HCT116 (cell line): ENCODE measurements at regions not wholly inside any gene's neighbourhood (a gene's known extent, or its start where the extent isn't known, plus 50 kb on each side); places are given as distances from the start of the nearest gene placed in this dataset.
"Not testable (repeated sequence)": the region's sequence is repeated elsewhere in the genome, so short reads cannot be mapped to it uniquely, and the experiment has no call there.

Experiments used
- EZH2 ChIP-seq: fragments of 200-600 bp; sonication (generic); IDR thresholded peaks from 2 replicates; pipeline ENCODE4 v1.6.1; 2017; ENCODE audit warnings: antibody characterized with exemption, mixed run types
- SIN3A ChIP-seq: IDR thresholded peaks from 2 replicates; pipeline ENCODE4 v1.6.1; 2012; ENCODE audit warnings: low read depth
- YY1 ChIP-seq: IDR thresholded peaks from 2 replicates; pipeline ENCODE4 v1.6.1; 2011; ENCODE audit warnings: low read length, low read depth, moderate library complexity, mild to moderate bottlenecking; ENCODE audit not compliant: insufficient replicate concordance; ENCODE audit errors: extremely low read depth
- ZNF274 ChIP-seq: fragments of 200-500 bp; sonication (Bioruptor generic); IDR thresholded peaks from 2 replicates; pipeline ENCODE4 v1.6.1; 2014; ENCODE audit warnings: mild to moderate bottlenecking, low read depth, low read length, inconsistent platforms
- TF ChIP-seq, protein P1 (sequence below), 3 experiments: fragments of 200-600 bp in 1 of 3; sonication (generic) in 1 of 3; IDR thresholded peaks in 2 of 3; conservative IDR thresholded peaks in 1 of 3; 2 replicates each; pipeline ENCODE4 v1.5.1; 2012 to 2017; ENCODE audit warnings: low read depth in 2 of 3, low read length in 2 of 3, antibody characterized with exemption in 1 of 3, borderline replicate concordance in 1 of 3, control low read depth in 1 of 3, mild to moderate bottlenecking in 1 of 3, mixed read lengths in 1 of 3, mixed run types in 1 of 3, moderate library complexity in 1 of 3; ENCODE audit not compliant: insufficient read depth in 1 of 3
- TF ChIP-seq, protein P2 (sequence below): IDR thresholded peaks from 2 replicates; pipeline ENCODE4 v1.6.1; 2012; ENCODE audit warnings: low read depth

DNA sequence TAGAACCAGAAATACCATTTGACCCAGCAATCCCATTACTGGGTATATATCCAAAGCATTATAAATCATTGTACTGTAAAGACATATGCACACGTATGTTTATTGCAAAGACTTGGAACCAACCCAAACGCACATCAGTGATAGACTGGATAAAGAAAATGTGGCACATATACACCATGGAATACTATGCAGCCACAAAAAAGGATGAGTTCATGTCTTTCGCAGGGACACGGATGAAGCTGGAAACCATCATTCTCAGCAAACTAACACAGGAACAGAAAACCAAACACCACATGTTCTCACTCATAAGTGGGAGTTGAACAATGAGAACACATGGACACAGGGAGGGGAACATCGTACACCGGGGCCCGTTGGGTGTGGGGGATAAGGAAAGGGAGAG, 242.2 kb downstream of the ACTR3 start:
- TF ChIP-seq, protein P1, sequence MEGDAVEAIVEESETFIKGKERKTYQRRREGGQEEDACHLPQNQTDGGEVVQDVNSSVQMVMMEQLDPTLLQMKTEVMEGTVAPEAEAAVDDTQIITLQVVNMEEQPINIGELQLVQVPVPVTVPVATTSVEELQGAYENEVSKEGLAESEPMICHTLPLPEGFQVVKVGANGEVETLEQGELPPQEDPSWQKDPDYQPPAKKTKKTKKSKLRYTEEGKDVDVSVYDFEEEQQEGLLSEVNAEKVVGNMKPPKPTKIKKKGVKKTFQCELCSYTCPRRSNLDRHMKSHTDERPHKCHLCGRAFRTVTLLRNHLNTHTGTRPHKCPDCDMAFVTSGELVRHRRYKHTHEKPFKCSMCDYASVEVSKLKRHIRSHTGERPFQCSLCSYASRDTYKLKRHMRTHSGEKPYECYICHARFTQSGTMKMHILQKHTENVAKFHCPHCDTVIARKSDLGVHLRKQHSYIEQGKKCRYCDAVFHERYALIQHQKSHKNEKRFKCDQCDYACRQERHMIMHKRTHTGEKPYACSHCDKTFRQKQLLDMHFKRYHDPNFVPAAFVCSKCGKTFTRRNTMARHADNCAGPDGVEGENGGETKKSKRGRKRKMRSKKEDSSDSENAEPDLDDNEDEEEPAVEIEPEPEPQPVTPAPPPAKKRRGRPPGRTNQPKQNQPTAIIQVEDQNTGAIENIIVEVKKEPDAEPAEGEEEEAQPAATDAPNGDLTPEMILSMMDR (IDR thresholded peaks at IDR 0.05 in 2 of 3, conservative IDR thresholded peaks at IDR 0.05 in 1 of 3; ENCODE audit: borderline replicate concordance in 1 of 3, insufficient read depth in 1 of 3, low read depth in 2 of 3, low read length in 2 of 3) = not testable (repeated sequence)
- TF ChIP-seq EZH2, SIN3A, YY1, ZNF274: not testable (repeated sequence)
- TF ChIP-seq, protein P2, sequence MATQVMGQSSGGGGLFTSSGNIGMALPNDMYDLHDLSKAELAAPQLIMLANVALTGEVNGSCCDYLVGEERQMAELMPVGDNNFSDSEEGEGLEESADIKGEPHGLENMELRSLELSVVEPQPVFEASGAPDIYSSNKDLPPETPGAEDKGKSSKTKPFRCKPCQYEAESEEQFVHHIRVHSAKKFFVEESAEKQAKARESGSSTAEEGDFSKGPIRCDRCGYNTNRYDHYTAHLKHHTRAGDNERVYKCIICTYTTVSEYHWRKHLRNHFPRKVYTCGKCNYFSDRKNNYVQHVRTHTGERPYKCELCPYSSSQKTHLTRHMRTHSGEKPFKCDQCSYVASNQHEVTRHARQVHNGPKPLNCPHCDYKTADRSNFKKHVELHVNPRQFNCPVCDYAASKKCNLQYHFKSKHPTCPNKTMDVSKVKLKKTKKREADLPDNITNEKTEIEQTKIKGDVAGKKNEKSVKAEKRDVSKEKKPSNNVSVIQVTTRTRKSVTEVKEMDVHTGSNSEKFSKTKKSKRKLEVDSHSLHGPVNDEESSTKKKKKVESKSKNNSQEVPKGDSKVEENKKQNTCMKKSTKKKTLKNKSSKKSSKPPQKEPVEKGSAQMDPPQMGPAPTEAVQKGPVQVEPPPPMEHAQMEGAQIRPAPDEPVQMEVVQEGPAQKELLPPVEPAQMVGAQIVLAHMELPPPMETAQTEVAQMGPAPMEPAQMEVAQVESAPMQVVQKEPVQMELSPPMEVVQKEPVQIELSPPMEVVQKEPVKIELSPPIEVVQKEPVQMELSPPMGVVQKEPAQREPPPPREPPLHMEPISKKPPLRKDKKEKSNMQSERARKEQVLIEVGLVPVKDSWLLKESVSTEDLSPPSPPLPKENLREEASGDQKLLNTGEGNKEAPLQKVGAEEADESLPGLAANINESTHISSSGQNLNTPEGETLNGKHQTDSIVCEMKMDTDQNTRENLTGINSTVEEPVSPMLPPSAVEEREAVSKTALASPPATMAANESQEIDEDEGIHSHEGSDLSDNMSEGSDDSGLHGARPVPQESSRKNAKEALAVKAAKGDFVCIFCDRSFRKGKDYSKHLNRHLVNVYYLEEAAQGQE = not testable (repeated sequence)
